ENCODE measurements at regions not wholly inside any gene's neighbourhood (a gene's known extent, or its start where the extent isn't known, plus 50 kb on each side); places are given as distances from the start of the nearest gene placed in this dataset.
"Not testable (repeated sequence)": the region's sequence is repeated elsewhere in the genome, so short reads cannot be mapped to it uniquely, and the experiment has no call there.

DNA sequence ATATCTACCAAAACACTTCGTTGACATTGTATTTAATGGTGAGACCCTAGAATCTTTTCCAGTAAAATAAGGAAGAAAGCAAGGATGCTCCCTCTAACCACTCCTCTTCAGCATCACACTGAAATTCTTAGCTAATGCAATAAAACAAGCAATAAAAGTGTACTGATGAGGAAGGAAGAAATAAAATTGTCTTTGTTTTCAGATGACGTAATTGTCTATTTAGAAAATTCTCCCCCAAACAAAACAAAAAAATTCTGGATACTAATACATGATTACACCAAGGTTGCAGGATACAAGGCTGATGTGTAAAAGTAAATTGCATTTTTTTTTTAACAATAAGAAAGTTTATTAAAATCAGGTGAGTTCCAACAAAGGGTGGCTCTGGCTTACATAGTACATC lies 205.0 kb upstream of the SSTR4 start:
- ChIA-PET POLR2A (no interaction called here), CTCF (no interaction called here)
- Histone ChIP-seq H3K9me3 (replicated peaks; ENCODE audit: control insufficient read depth, insufficient read depth, low read length) (no peaks in the 10 kb centered on the region), H3K27ac (ENCODE audit: insufficient read depth, low read depth, low read length) (no peak overlapping the region), H3K79me2 (ENCODE audit: control insufficient read depth, insufficient read depth, low read length) (no peaks in the 10 kb centered on the region), H3K36me3 (ENCODE audit: control insufficient read depth in 2 of 2, extremely low read depth in 1 of 2, insufficient read depth in 2 of 2, low read length in 2 of 2) (no peaks in the 10 kb centered on the region), H3K4me1 (ENCODE audit: control insufficient read depth, extremely low read depth, insufficient read depth, low read length) (peaks cover 2% of the 10 kb centered on the region), H3K9ac (replicated peaks; ENCODE audit: extremely low read depth, insufficient read depth, low read length) (no peak overlapping the region), H3K4me3 (replicated peaks in 1 of 3; ENCODE audit: insufficient read depth in 1 of 3, low read depth in 1 of 3, low read length in 3 of 3) (no peak overlapping the region), H4K20me1 (replicated peaks; ENCODE audit: control insufficient read depth, extremely low read depth, insufficient read depth, low read length) (no peaks in the 10 kb centered on the region), H2AFZ (ENCODE audit: low read depth, low read length) (no peak overlapping the region), H3K9me1 (replicated peaks; ENCODE audit: control insufficient read depth, extremely low read depth, insufficient read depth, low read length) (no peaks in the 10 kb centered on the region), H3K4me2 (ENCODE audit: insufficient read depth, low read length) (no peak overlapping the region), H3K27me3 (ENCODE audit: control insufficient read depth in 2 of 2, insufficient read depth in 2 of 2, low read length in 2 of 2) (peaks cover 0 to 3% of the 10 kb centered on the region in 2 experiments)
- intact Hi-C loops (cut with micrococcal nuclease) = no loop called here
- no TSS peak for BruUV-seq (replicated peaks)
- TF ChIP-seq, protein P1, sequence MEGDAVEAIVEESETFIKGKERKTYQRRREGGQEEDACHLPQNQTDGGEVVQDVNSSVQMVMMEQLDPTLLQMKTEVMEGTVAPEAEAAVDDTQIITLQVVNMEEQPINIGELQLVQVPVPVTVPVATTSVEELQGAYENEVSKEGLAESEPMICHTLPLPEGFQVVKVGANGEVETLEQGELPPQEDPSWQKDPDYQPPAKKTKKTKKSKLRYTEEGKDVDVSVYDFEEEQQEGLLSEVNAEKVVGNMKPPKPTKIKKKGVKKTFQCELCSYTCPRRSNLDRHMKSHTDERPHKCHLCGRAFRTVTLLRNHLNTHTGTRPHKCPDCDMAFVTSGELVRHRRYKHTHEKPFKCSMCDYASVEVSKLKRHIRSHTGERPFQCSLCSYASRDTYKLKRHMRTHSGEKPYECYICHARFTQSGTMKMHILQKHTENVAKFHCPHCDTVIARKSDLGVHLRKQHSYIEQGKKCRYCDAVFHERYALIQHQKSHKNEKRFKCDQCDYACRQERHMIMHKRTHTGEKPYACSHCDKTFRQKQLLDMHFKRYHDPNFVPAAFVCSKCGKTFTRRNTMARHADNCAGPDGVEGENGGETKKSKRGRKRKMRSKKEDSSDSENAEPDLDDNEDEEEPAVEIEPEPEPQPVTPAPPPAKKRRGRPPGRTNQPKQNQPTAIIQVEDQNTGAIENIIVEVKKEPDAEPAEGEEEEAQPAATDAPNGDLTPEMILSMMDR (IDR thresholded peaks at IDR 0.05; ENCODE audit: extremely low read depth in 1 of 2, insufficient read depth in 1 of 2, low read depth in 1 of 2, low read length in 2 of 2) = no peak
- no peak for TF ChIP-seq POLR2AphosphoS5 (IDR thresholded peaks at IDR 0.05; ENCODE audit: insufficient read depth, low read depth, low read length)
- TF ChIP-seq GATA2 (IDR thresholded peaks at IDR 0.05; ENCODE audit: insufficient read depth, insufficient read length, low read depth, low read length) = no peak
- dilution Hi-C loops (cut with MboI; ENCODE audit: extremely low pct_ligation_motif_present, low sequenced_read_pairs) = no loop called here
- DNase-seq (ENCODE audit: low read depth, low spot score) (no peak), FAIRE-seq (no peak)

DNA sequence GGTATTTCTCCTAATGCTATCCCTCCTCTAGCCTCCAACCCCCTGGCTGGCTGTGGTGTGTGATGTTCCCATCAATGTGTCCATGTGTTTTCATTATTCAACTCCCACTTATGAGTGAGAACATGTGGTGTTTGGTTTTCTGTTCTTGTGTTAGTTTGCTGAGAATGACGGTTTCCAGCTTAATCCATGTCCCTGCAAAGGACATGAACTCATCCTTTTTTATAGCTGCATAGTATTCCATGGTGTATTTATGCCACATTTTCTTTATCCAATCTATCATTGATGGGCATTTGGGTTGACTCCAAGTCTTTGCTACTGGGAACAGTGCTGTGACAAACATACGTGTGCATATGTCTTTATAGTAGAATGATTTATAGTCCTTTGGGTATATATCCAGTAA lies 204.4 kb upstream of the SSTR4 start:
- H3K4me2 ChIP-seq (ENCODE audit: insufficient read depth, low read length); H3K27me3 ChIP-seq (ENCODE audit: control insufficient read depth in 2 of 2, insufficient read depth in 2 of 2, low read length in 2 of 2); H3K36me3 ChIP-seq (ENCODE audit: control insufficient read depth in 2 of 2, extremely low read depth in 1 of 2, insufficient read depth in 2 of 2, low read length in 2 of 2); intact Hi-C loops (cut with micrococcal nuclease); H4K20me1 ChIP-seq (replicated peaks; ENCODE audit: control insufficient read depth, extremely low read depth, insufficient read depth, low read length); H3K9ac ChIP-seq (replicated peaks; ENCODE audit: extremely low read depth, insufficient read depth, low read length); FAIRE-seq; CTCF ChIA-PET; H3K27ac ChIP-seq (ENCODE audit: insufficient read depth, low read depth, low read length); H3K4me1 ChIP-seq (ENCODE audit: control insufficient read depth, extremely low read depth, insufficient read depth, low read length); H3K9me1 ChIP-seq (replicated peaks; ENCODE audit: control insufficient read depth, extremely low read depth, insufficient read depth, low read length); BruUV-seq (replicated peaks); POLR2A ChIA-PET; H3K4me3 ChIP-seq (replicated peaks in 1 of 3; ENCODE audit: insufficient read depth in 1 of 3, low read depth in 1 of 3, low read length in 3 of 3); dilution Hi-C loops (cut with MboI; ENCODE audit: extremely low pct_ligation_motif_present, low sequenced_read_pairs); DNase-seq (ENCODE audit: low read depth, low spot score); H2AFZ ChIP-seq (ENCODE audit: low read depth, low read length); H3K9me3 ChIP-seq (replicated peaks; ENCODE audit: control insufficient read depth, insufficient read depth, low read length); H3K79me2 ChIP-seq (ENCODE audit: control insufficient read depth, insufficient read depth, low read length): not testable (repeated sequence)

All from endothelial cell of umbilical vein (primary cell).